H9 (cell line): ENCODE measurements at regions not wholly inside any gene's neighbourhood (a gene's known extent, or its start where the extent isn't known, plus 50 kb on each side); places are given as distances from the start of the nearest gene placed in this dataset.

Source experiments
- DNase-seq: peaks from one replicate; pipeline ENCODE4 v3.0.0-alpha.2; 2017
- H2AFZ ChIP-seq: one replicate; pipeline ENCODE4 v1.6.1; 2013; ENCODE audit warnings: mild to moderate bottlenecking, low read length, control low read depth, moderate library complexity
- H2AK5ac ChIP-seq: 2 replicates; pipeline ENCODE4 v1.6.1; 2013; ENCODE audit warnings: low read length, control low read depth, mixed read lengths; ENCODE audit not compliant: insufficient read length
- H2BK120ac ChIP-seq: one replicate; pipeline ENCODE4 v1.6.1; 2013; ENCODE audit warnings: low read depth, mild to moderate bottlenecking, low read length, control low read depth, inconsistent platforms; ENCODE audit not compliant: poor library complexity, severe bottlenecking
- H2BK12ac ChIP-seq: 2 replicates; pipeline ENCODE4 v1.6.1; 2013; ENCODE audit warnings: low read length, control low read depth, mixed read lengths, low read depth; ENCODE audit not compliant: insufficient read length
- H2BK15ac ChIP-seq: 2 replicates; pipeline ENCODE4 v1.6.1; 2013; ENCODE audit warnings: low read depth, low read length, control low read depth
- H2BK20ac ChIP-seq: one replicate; pipeline ENCODE4 v1.6.1; 2013; ENCODE audit warnings: low read depth, mild to moderate bottlenecking, low read length, control low read depth, inconsistent platforms; ENCODE audit not compliant: poor library complexity, severe bottlenecking
- H2BK5ac ChIP-seq: 2 replicates; pipeline ENCODE4 v1.6.1; 2013; ENCODE audit warnings: low read length, control low read depth, mixed read lengths; ENCODE audit not compliant: insufficient read length
- H3K14ac ChIP-seq: 2 replicates; pipeline ENCODE4 v1.6.1; 2013; ENCODE audit warnings: low read length, control low read depth; ENCODE audit not compliant: insufficient read depth
- H3K18ac ChIP-seq: 2 replicates; pipeline ENCODE4 v1.6.1; 2013; ENCODE audit warnings: low read depth, mild to moderate bottlenecking, mixed read lengths, low read length, control low read depth; ENCODE audit not compliant: insufficient read length
- H3K23ac ChIP-seq: 2 replicates; pipeline ENCODE4 v1.6.1; 2013; ENCODE audit warnings: low read length, control low read depth, mixed read lengths, low read depth; ENCODE audit not compliant: insufficient read length
- H3K23me2 ChIP-seq: 2 replicates; pipeline ENCODE4 v1.6.1; 2013; ENCODE audit warnings: low read depth, mild to moderate bottlenecking, mixed read lengths, low read length, control low read depth; ENCODE audit not compliant: insufficient read length, poor library complexity, severe bottlenecking
- H3K27ac ChIP-seq: 2 replicates; pipeline ENCODE4 v1.5.1; 2013; ENCODE audit warnings: low read length, control low read depth, mixed read lengths, low read depth; ENCODE audit not compliant: insufficient read length
- H3K27me3 ChIP-seq: 2 replicates; pipeline ENCODE4 v1.6.1; 2013; ENCODE audit warnings: low read length, control low read depth, inconsistent platforms; ENCODE audit not compliant: insufficient read depth
- H3K4ac ChIP-seq: 2 replicates; pipeline ENCODE4 v1.6.1; 2013; ENCODE audit warnings: low read depth, mild to moderate bottlenecking, control low read depth, inconsistent platforms, low read length, moderate library complexity
- H3K4me1 ChIP-seq: 2 replicates; pipeline ENCODE4 v1.6.1; 2013; ENCODE audit warnings: low read length, control low read depth, inconsistent platforms; ENCODE audit not compliant: insufficient read depth
- H3K4me2 ChIP-seq: 2 replicates; pipeline ENCODE4 v1.6.1; 2013; ENCODE audit warnings: low read length, control low read depth, mixed read lengths; ENCODE audit not compliant: insufficient read length, insufficient read depth
- H3K56ac ChIP-seq: 2 replicates; pipeline ENCODE4 v1.6.1; 2013; ENCODE audit warnings: low read depth, mild to moderate bottlenecking, mixed read lengths, low read length, control low read depth; ENCODE audit not compliant: insufficient read length
- H3K79me1 ChIP-seq: 2 replicates; pipeline ENCODE4 v1.6.1; 2013; ENCODE audit warnings: low read depth, mild to moderate bottlenecking, moderate library complexity, low read length, control low read depth, inconsistent platforms; ENCODE audit not compliant: insufficient read depth, poor library complexity, severe bottlenecking
- H3K79me2 ChIP-seq: 2 replicates; pipeline ENCODE4 v1.6.1; 2013; ENCODE audit warnings: low read length, control low read depth, inconsistent platforms; ENCODE audit not compliant: insufficient read depth
- H3K9ac ChIP-seq: 2 replicates; pipeline ENCODE4 v1.6.1; 2013; ENCODE audit warnings: low read length, control low read depth, mixed read lengths; ENCODE audit not compliant: insufficient read length; ENCODE audit errors: extremely low read depth
- H3K9me3 ChIP-seq: one replicate; pipeline ENCODE4 v1.6.1; 2013; ENCODE audit warnings: low read depth, low read length, inconsistent platforms; ENCODE audit not compliant: control insufficient read depth
- H3T11ph ChIP-seq: one replicate; pipeline ENCODE4 v1.6.1; 2013; ENCODE audit warnings: mild to moderate bottlenecking, low read length, control low read depth, inconsistent platforms
- H4K20me1 ChIP-seq: one replicate; pipeline ENCODE4 v1.6.1; 2013; ENCODE audit not compliant: control insufficient read depth, insufficient read length, insufficient read depth
- H4K5ac ChIP-seq: 2 replicates; pipeline ENCODE4 v1.6.1; 2013; ENCODE audit warnings: low read depth, mild to moderate bottlenecking, mixed read lengths, low read length, control low read depth; ENCODE audit not compliant: insufficient read length
- H4K8ac ChIP-seq: replicated peaks from 2 replicates; pipeline ENCODE4 v1.6.1; 2013; ENCODE audit warnings: low read length, control low read depth, mixed read lengths, low read depth; ENCODE audit not compliant: insufficient read length
- H4K91ac ChIP-seq: 2 replicates; pipeline ENCODE4 v1.6.1; 2013; ENCODE audit warnings: low read depth, mild to moderate bottlenecking, moderate library complexity, mixed read lengths, low read length, control low read depth; ENCODE audit not compliant: insufficient read length
- H3K27ac Mint-ChIP-seq, 3 experiments: 2 replicates in 2 of 3; 3 replicates in 1 of 3; pipeline ENCODE4 v1.8.0; 2020 to 2021; ENCODE audit warnings: mixed read lengths in 3 of 3, mild to moderate bottlenecking in 1 of 3, moderate library complexity in 1 of 3
- H3K27me3 Mint-ChIP-seq: 2 replicates; pipeline ENCODE4 v1.8.0; 2021; ENCODE audit warnings: low read depth, mild to moderate bottlenecking, moderate library complexity, mixed read lengths
- H3K36me3 Mint-ChIP-seq, 3 experiments: 2 replicates in 2 of 3; 3 replicates in 1 of 3; pipeline ENCODE4 v1.8.0; 2020 to 2021; ENCODE audit warnings: low read depth in 3 of 3, mixed read lengths in 3 of 3; ENCODE audit not compliant: insufficient read depth in 1 of 3
- H3K4me1 Mint-ChIP-seq, 2 experiments: 2 replicates each; pipeline ENCODE4 v1.8.0; 2020; ENCODE audit warnings: mixed read lengths in 2 of 2
- H3K4me3 Mint-ChIP-seq, 2 experiments: 2 replicates in 1 of 2; 3 replicates in 1 of 2; pipeline ENCODE4 v1.8.0; 2020 to 2021; ENCODE audit warnings: mild to moderate bottlenecking in 2 of 2, mixed read lengths in 2 of 2, moderate library complexity in 1 of 2
- H3K9me3 Mint-ChIP-seq, 2 experiments: 2 replicates in 1 of 2; 3 replicates in 1 of 2; pipeline ENCODE4 v1.8.0; 2020; ENCODE audit warnings: mild to moderate bottlenecking in 2 of 2, mixed read lengths in 2 of 2, moderate library complexity in 1 of 2
- CTCF ChIP-seq: fragments of 200-600 bp; sonication (generic); conservative IDR thresholded peaks from 3 replicates; pipeline ENCODE4 v1.8.0; 2021; ENCODE audit warnings: antibody characterized with exemption, mild to moderate bottlenecking
- WGBS: extraction: QIAGEN DNeasy Blood & Tissue Kit; methylation state at CpG from one replicate; pipeline ENCODE4 v1.1.7; 2013; ENCODE audit warnings: missing lambda C conversion rate, low lambda C conversion rate, mixed read lengths; ENCODE audit not compliant: insufficient read length; ENCODE audit errors: extremely low coverage; 5-methylcytosine and 5-hydroxymethylcytosine counted together

- peaks cover under 1 to 3% of the 10 kb centered on the region in 2 experiments; a peak in 2 of 5 replicates for H3K9me3 Mint-ChIP-seq
- no CpG with 5 or more reads among the region's 3 CpGs for WGBS
- no peak overlapping the region for H4K5ac ChIP-seq
These were observed 162.8 kb downstream of the PIK3R1 start for GRCh38 chr5:68378204-68378820.

More at GRCh38 chr5:68378204-68378820, 162.8 kb downstream of the PIK3R1 start:
- Histone ChIP-seq H2AK5ac (no peak overlapping the region), H3T11ph (no peak overlapping the region), H3K23me2 (no peaks in the 10 kb centered on the region), H3K18ac (no peak overlapping the region), H3K4ac (no peak overlapping the region), H4K91ac (no peak overlapping the region), H3K9me3 (no peaks in the 10 kb centered on the region), H2BK15ac (no peak overlapping the region), H3K14ac (no peak overlapping the region), H3K79me1 (no peaks in the 10 kb centered on the region), H2BK12ac (no peak overlapping the region), H3K4me2 (no peak overlapping the region), H2BK20ac (no peak overlapping the region), H3K79me2 (no peaks in the 10 kb centered on the region), H2BK120ac (no peak overlapping the region), H3K23ac (no peak overlapping the region), H3K9ac (no peak overlapping the region), H3K27me3 (no peaks in the 10 kb centered on the region), H4K20me1 (no peaks in the 10 kb centered on the region), H3K27ac (no peak overlapping the region), H3K4me1 (no peaks in the 10 kb centered on the region), H2AFZ (no peak overlapping the region), H2BK5ac (no peak overlapping the region), H3K56ac (no peak overlapping the region), H4K8ac (no peak overlapping the region)
- no peak for TF ChIP-seq CTCF
- Mint-ChIP-seq H3K4me1 (peaks cover 15% of the 10 kb centered on the region in 2 experiments), H3K27ac (peak overlapping the region; percentile 27 to 70 (median 27); a peak in 4 of 7 replicates), H3K36me3 (peaks cover 0 to 3% (median 0%) of the 10 kb centered on the region in 3 experiments; a peak in 3 of 7 replicates), H3K4me3 (no peak overlapping the region), H3K27me3 (no peaks in the 10 kb centered on the region)
- no peak for DNase-seq
